ENCODE measurements at regions not wholly inside any gene's neighbourhood (a gene's known extent, or its start where the extent isn't known, plus 50 kb on each side); places are given as distances from the start of the nearest gene placed in this dataset.

DNA sequence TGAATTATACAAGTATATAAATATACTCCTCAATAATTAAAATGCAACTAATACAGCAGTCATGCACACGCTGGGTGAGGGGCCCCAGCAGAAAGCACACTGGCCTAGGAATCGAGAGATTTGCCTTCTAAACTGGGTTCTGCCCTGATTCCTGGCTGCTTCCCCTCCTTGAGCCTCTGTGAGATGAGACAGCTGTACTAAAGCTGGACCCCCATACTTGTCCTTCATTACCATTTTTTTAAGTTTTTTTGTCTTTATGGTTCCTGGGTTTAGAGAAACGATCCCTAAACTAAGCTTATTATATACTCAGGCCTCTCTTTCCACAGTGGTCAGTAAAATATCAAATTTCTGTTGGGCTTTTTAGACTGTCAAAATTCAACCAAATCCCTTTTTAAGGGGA lies 195.1 kb upstream of the DYNLRB2 start:
- no peak overlapping the region for H3K27ac ChIP-seq
- no peak for DNase-seq
- H3K4me1 ChIP-seq: no peaks in the 10 kb centered on the region
- no peaks in the 10 kb centered on the region for H3K27me3 ChIP-seq
- no peaks in the 10 kb centered on the region for H3K9me3 ChIP-seq
- no peak for ATAC-seq
- H3K36me3 ChIP-seq (replicated peaks in 1 of 2; ENCODE audit: insufficient read depth in 1 of 2, low read depth in 2 of 2): no peaks in the 10 kb centered on the region
- WGBS, 2 donors: 76 to 82% methylated on average over 3 of the region's 3 CpGs
- intact Hi-C loops (cut with DNase I): no loop called here
- no peak for TF ChIP-seq POLR2A (IDR thresholded peaks at IDR 0.05)
- TF ChIP-seq, protein P1, sequence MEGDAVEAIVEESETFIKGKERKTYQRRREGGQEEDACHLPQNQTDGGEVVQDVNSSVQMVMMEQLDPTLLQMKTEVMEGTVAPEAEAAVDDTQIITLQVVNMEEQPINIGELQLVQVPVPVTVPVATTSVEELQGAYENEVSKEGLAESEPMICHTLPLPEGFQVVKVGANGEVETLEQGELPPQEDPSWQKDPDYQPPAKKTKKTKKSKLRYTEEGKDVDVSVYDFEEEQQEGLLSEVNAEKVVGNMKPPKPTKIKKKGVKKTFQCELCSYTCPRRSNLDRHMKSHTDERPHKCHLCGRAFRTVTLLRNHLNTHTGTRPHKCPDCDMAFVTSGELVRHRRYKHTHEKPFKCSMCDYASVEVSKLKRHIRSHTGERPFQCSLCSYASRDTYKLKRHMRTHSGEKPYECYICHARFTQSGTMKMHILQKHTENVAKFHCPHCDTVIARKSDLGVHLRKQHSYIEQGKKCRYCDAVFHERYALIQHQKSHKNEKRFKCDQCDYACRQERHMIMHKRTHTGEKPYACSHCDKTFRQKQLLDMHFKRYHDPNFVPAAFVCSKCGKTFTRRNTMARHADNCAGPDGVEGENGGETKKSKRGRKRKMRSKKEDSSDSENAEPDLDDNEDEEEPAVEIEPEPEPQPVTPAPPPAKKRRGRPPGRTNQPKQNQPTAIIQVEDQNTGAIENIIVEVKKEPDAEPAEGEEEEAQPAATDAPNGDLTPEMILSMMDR (IDR thresholded peaks at IDR 0.05): no peak
- no peak overlapping the region for H3K4me3 ChIP-seq

DNA sequence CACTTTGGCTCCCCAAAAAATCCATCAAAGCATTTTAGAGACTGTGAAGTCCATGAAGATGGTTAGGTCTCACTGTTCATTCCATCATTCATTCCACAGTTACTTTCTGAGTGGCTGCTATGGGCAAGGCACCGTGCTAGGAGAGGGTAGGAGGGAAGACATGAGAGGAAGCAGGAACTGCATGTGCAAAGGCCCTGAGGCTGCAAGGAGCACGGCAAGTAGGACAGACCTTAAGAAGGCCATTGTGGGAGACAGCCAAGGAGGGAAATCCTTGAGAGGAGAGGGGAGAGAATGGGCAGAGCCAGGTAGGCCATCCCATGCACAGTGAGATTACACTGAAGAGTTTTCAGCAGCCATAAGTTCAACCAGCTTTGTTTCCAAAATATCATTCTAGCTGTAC lies 196.2 kb upstream of the DYNLRB2 start:
- TF ChIP-seq, protein P1 (IDR thresholded peaks at IDR 0.05): no peak
- TF ChIP-seq POLR2A (IDR thresholded peaks at IDR 0.05): no peak
- WGBS, 2 donors: 64 to 86% methylated on average over 2 of the region's 2 CpGs
- DNase-seq: no peak
- Histone ChIP-seq H3K4me3 (no peak overlapping the region), H3K36me3 (replicated peaks in 1 of 2; ENCODE audit: insufficient read depth in 1 of 2, low read depth in 2 of 2) (no peaks in the 10 kb centered on the region), H3K9me3 (no peaks in the 10 kb centered on the region), H3K4me1 (no peaks in the 10 kb centered on the region), H3K27me3 (no peaks in the 10 kb centered on the region), H3K27ac (no peak overlapping the region)
- no peak for ATAC-seq
- intact Hi-C loops (cut with DNase I): no loop called here

DNA sequence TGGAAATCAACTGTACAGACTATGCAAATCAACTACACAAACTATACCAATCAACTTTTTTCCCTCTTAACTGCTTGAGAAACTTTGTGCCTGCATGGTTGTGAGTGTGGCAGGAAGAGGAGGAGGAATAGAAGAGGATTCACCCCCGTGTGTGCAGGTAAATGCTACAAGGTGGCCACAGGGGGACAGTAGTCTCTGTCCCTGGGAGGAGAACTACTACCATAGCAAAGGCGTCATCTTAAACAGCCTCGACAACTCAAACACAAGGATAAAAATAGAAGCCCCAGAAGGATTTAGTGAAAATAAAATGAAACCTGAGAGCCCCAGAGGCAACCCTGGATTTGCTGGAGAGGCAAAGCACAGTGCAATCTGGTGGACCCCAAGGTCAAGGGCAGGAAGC lies 199.5 kb upstream of the DYNLRB2 start:
- Histone ChIP-seq H3K4me3 (no peak overlapping the region), H3K9me3 (no peaks in the 10 kb centered on the region), H3K36me3 (replicated peaks in 1 of 2; ENCODE audit: insufficient read depth in 1 of 2, low read depth in 2 of 2) (no peaks in the 10 kb centered on the region), H3K4me1 (no peaks in the 10 kb centered on the region), H3K27ac (no peak overlapping the region), H3K27me3 (no peaks in the 10 kb centered on the region)
- TF ChIP-seq, protein P1 (IDR thresholded peaks at IDR 0.05): no peak
- TF ChIP-seq POLR2A (IDR thresholded peaks at IDR 0.05): no peak
- intact Hi-C loops (cut with DNase I): no loop called here
- DNase-seq: no peak
- 21 to 31% methylated on average over 3 of the region's 3 CpGs for WGBS, 2 donors
- ATAC-seq: no peak

DNA sequence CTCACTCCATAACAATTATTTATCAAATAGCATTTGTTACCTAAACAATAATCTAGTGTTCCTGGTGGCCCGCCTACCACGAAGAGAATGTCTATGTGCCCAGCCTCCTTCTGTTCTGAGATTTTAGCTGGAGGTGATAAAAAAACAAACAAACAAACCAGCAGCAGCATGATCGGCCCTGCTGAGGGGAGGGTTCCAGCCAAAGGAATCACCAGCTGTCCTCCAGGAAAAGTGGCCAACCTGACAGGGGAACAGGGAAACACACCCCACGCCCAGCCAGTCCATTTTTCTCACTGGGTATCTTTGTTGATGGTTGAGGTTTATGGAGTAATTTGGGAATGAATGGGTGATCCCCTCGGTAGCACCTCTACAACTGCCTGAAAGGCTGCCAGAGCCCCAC lies 203.0 kb upstream of the DYNLRB2 start:
- H3K9me3 ChIP-seq: no peaks in the 10 kb centered on the region
- DNase-seq (no peak), ATAC-seq (no peak)
- no peak for TF ChIP-seq POLR2A (IDR thresholded peaks at IDR 0.05)
- TF ChIP-seq, protein P1 (IDR thresholded peaks at IDR 0.05): no peak
- H3K4me3 ChIP-seq: no peak overlapping the region
- no peaks in the 10 kb centered on the region for H3K36me3 ChIP-seq (replicated peaks in 1 of 2; ENCODE audit: insufficient read depth in 1 of 2, low read depth in 2 of 2)
- 44 to 45% methylated on average over 5 of the region's 5 CpGs for WGBS, 2 donors
- no peaks in the 10 kb centered on the region for H3K27me3 ChIP-seq
- no peaks in the 10 kb centered on the region for H3K4me1 ChIP-seq
- intact Hi-C loops (cut with DNase I): no loop called here
- H3K27ac ChIP-seq: no peak overlapping the region

DNA sequence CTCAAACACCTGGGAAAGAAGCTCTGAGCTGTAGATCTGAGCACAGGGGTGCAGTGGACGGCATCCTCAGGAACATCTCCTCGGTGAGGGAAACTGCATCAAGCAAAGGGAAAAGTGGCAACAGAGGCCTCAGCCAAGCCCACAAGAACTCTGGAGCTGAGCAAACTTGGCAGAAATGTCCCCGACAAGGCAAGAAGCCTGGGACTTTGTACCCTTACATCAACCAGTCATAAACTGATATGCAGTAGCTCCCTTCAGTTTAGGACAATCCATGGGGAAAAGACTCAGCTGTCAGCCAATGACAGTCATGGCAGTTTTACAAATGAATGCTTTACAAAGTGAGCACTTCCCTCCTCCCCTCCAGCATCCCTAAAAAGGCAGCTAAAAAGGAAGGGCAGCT lies 210.0 kb upstream of the DYNLRB2 start:
- no peak for DNase-seq
- Histone ChIP-seq H3K9me3 (no peaks in the 10 kb centered on the region), H3K27me3 (no peaks in the 10 kb centered on the region), H3K4me1 (no peaks in the 10 kb centered on the region), H3K4me3 (no peak overlapping the region), H3K27ac (no peak overlapping the region), H3K36me3 (replicated peaks in 1 of 2; ENCODE audit: insufficient read depth in 1 of 2, low read depth in 2 of 2) (no peaks in the 10 kb centered on the region)
- WGBS, 2 donors: 74 to 80% methylated on average over 3 of the region's 3 CpGs
- intact Hi-C loops (cut with DNase I): no loop called here
- TF ChIP-seq POLR2A (IDR thresholded peaks at IDR 0.05): no peak
- TF ChIP-seq, protein P1 (IDR thresholded peaks at IDR 0.05): no peak
- no peak for ATAC-seq
